GM12873 (cell line): ENCODE measurements at regions not wholly inside any gene's neighbourhood (a gene's known extent, or its start where the extent isn't known, plus 50 kb on each side); places are given as distances from the start of the nearest gene placed in this dataset.

ENCODE experiments used
- CTCF ChIP-seq: IDR thresholded peaks from 2 replicates; pipeline ENCODE4 v1.5.1; 2012; ENCODE audit warnings: low read depth, mild to moderate bottlenecking, moderate library complexity, low read length, control low read depth; ENCODE audit not compliant: insufficient read depth; ENCODE audit errors: missing control alignments

GRCh38 chr2:241943961-241944575 is 74.5 kb downstream of the RTP5 start:
- TF ChIP-seq CTCF: no peak

DNA sequence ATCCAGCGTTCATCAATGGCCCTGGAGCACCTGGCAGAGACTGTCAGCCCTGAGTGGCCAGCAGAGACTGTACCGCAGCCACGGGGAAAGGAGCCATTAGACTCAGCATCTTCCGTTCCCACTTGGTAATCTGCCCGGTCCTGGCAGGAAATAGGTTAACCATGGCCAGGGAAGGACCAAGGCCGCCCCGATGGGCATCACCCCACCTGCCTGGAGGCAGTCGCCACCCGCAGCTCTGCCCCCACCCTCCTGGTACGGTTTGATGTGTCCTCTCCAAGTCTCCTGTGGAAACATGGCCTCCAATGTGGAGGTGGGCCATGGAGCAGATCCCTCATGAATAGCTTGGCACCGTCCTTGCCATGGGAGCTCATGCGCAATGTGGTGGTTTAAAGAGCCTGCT is 75.3 kb downstream of the RTP5 start:
- TF ChIP-seq CTCF: no peak

GRCh38 chr2:241945311-241945710 is 75.8 kb downstream of the RTP5 start:
- TF ChIP-seq CTCF: no peak

GRCh38 chr2:241945803-241946202 is 76.3 kb downstream of the RTP5 start:
- no peak for TF ChIP-seq CTCF

DNA sequence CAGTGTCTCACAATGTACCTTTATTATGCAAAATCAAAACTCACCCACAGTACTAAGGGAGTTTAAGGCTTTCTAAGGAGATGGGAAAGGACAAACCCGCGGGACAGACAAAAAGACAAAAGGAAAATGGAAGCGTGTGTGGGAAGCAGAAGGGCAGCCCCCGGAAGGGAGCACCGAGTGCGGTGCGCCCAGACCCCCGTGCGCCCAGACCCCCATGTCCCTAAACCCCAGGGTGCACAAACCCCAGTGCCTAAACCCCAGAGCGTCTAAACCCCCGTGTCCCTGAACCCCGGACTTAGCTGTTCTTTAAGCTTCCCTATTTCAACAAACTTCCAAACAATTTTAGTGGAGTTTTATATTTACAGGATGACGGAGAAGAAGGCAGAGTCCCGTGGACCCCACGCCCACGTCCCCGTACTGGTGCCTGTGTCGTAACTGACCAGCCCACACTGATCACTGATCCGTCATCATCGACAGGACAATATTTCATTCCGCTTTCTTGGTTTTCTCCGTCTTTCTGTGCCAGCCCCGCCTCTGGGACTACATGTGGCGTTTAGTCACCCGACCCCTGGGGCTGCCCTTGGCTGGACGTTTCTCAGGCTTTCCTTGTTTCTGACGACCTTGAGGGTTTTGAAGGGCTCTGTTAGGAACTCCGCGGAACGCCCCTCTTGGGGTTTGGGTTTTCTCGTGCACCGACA is 76.9 kb downstream of the RTP5 start:
- TF ChIP-seq CTCF: no peak

DNA sequence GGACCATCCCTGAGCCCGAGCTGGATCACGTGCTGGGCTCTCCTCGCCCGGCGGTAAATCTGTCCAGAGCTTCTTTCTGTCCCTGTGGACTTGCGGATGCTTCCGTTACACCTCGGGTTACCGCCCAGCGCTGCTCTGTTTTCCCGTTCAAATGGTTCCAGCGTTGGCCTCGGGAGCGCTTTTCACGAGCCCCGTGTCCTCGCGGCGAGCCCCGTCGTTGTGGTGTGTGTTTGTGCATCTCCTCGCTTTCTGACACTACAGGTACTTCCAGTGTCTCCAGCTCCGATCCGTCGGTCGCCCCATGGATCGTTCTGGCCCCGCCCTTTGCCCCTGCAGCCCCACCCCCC is 77.4 kb downstream of the RTP5 start:
- no peak for TF ChIP-seq CTCF

DNA sequence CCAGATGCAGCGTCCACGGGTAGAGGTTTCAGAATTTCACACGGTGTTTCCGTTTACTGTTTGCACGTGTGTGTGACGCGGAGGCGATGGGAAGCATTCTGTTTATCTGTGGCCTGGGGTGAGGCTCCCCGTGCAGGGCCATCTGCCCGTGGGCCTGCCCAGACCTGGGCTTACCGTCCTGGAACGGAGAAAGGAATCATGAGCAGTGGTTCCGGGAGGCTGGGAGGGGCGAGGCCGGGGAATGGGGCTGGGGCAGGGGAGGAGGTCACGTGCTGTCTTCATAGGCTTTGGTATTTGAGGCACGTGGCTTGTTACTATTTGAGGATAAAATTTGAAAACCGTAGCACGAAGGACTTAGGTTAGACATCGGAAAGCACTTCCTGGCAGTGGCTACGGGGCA is 77.9 kb downstream of the RTP5 start:
- TF ChIP-seq CTCF: no peak
